Fibroblast of lung (primary cell): ENCODE measurements at regions not wholly inside any gene's neighbourhood (a gene's known extent, or its start where the extent isn't known, plus 50 kb on each side); places are given as distances from the start of the nearest gene placed in this dataset.

Experiments
- DNase-seq, 2 donors: peaks; one replicate each; pipeline versions ENCODE4 v3.0.0 to v3.0.0-alpha.2; 2010; ENCODE audit warnings: low read depth in 2 of 2
- H2AFZ ChIP-seq: 2 replicates; pipeline ENCODE4 v1.5.1; 2012; ENCODE audit warnings: low read length, control low read depth, inconsistent platforms
- H3K27ac ChIP-seq: 2 replicates; pipeline ENCODE4 v1.5.1; 2011; ENCODE audit warnings: low read length, control low read depth; ENCODE audit not compliant: insufficient read depth
- H3K27me3 ChIP-seq: 2 replicates; pipeline ENCODE4 v1.5.1; 2011; ENCODE audit warnings: mild to moderate bottlenecking, low read length; ENCODE audit not compliant: control insufficient read depth, insufficient read depth
- H3K36me3 ChIP-seq: 2 replicates; pipeline ENCODE4 v1.5.1; 2011; ENCODE audit warnings: low read length; ENCODE audit not compliant: control insufficient read depth, insufficient read depth
- H3K4me1 ChIP-seq: 2 replicates; pipeline ENCODE4 v1.5.1; 2011; ENCODE audit warnings: low read length; ENCODE audit not compliant: control insufficient read depth, insufficient read depth; ENCODE audit errors: extremely low read depth
- H3K4me2 ChIP-seq: 2 replicates; pipeline ENCODE4 v1.5.1; 2011; ENCODE audit warnings: low read length, control low read depth; ENCODE audit not compliant: insufficient read depth; ENCODE audit errors: extremely low read depth
- H3K4me3 ChIP-seq, 4 experiments: fragments of 200-600 bp in 1 of 4; sonication (generic) in 1 of 4; replicated peaks in 1 of 4; 2 replicates each; pipeline ENCODE4 v1.5.1; 2011 to 2016; ENCODE audit warnings: low read length in 4 of 4, low read depth in 3 of 4, mild to moderate bottlenecking in 3 of 4, control low read depth in 2 of 4, inconsistent platforms in 1 of 4, mixed read lengths in 1 of 4; ENCODE audit not compliant: insufficient read depth in 1 of 4; ENCODE audit errors: control extremely low read depth in 1 of 4
- H3K79me2 ChIP-seq: 2 replicates; pipeline ENCODE4 v1.5.1; 2012; ENCODE audit warnings: mild to moderate bottlenecking, low read length, inconsistent platforms; ENCODE audit not compliant: control insufficient read depth, insufficient read depth
- H3K9ac ChIP-seq: 2 replicates; pipeline ENCODE4 v1.5.1; 2011; ENCODE audit warnings: mild to moderate bottlenecking, low read length, control low read depth; ENCODE audit not compliant: insufficient read depth
- H3K9me3 ChIP-seq: 2 replicates; pipeline ENCODE4 v1.5.1; 2012; ENCODE audit warnings: low read depth, low read length; ENCODE audit not compliant: control insufficient read depth, insufficient read depth
- H4K20me1 ChIP-seq: 2 replicates; pipeline ENCODE4 v1.5.1; 2011; ENCODE audit warnings: low read length; ENCODE audit not compliant: control insufficient read depth, insufficient read depth; ENCODE audit errors: extremely low read depth
- CTCF ChIP-seq, 2 donors: IDR thresholded peaks in 1 of 2; conservative IDR thresholded peaks in 1 of 2; 1 replicate in 1 of 2; 2 replicates in 1 of 2; pipeline ENCODE4 v1.5.1; 2011 to 2012; ENCODE audit warnings: low read length in 2 of 2, control low read depth in 1 of 2, inconsistent platforms in 1 of 2, low read depth in 1 of 2, mild to moderate bottlenecking in 1 of 2
- EZH2 ChIP-seq: IDR thresholded peaks from 2 replicates; pipeline ENCODE4 v1.5.1; 2012; ENCODE audit warnings: low read length, control low read depth, mild to moderate bottlenecking; ENCODE audit errors: missing control alignments

GRCh38 chr6:76516924-76517323 lies 444.5 kb upstream of the IMPG1 start:
- H3K27me3 ChIP-seq, result no peaks in the 10 kb centered on the region
- TF ChIP-seq CTCF (conservative IDR thresholded peaks at IDR 0.05 in 1 of 2, IDR thresholded peaks at IDR 0.05 in 1 of 2; ENCODE audit: low read depth in 1 of 2, low read length in 2 of 2) (no peak), EZH2 (no peak)
- H3K9ac ChIP-seq, result no peak overlapping the region
- H3K4me1 ChIP-seq, result no peaks in the 10 kb centered on the region
- no peaks in the 10 kb centered on the region for H3K79me2 ChIP-seq
- no peaks in the 10 kb centered on the region for H3K9me3 ChIP-seq
- no peak overlapping the region for H3K4me2 ChIP-seq
- H3K4me3 ChIP-seq, result no peak overlapping the region
- H3K27ac ChIP-seq, result no peak overlapping the region
- no peak overlapping the region for H2AFZ ChIP-seq
- DNase-seq, result no peak
- no peaks in the 10 kb centered on the region for H3K36me3 ChIP-seq
- no peaks in the 10 kb centered on the region for H4K20me1 ChIP-seq

GRCh38 chr6:76510489-76510888 lies 438.0 kb upstream of the IMPG1 start:
- Histone ChIP-seq H4K20me1 (no peaks in the 10 kb centered on the region), H3K27ac (no peak overlapping the region), H3K4me1 (no peaks in the 10 kb centered on the region), H3K36me3 (no peaks in the 10 kb centered on the region), H3K79me2 (no peaks in the 10 kb centered on the region), H3K9me3 (no peaks in the 10 kb centered on the region), H2AFZ (no peak overlapping the region), H3K9ac (no peak overlapping the region), H3K4me2 (no peak overlapping the region), H3K27me3 (no peaks in the 10 kb centered on the region), H3K4me3 (no peak overlapping the region)
- no peak for DNase-seq
- TF ChIP-seq CTCF (conservative IDR thresholded peaks at IDR 0.05 in 1 of 2, IDR thresholded peaks at IDR 0.05 in 1 of 2; ENCODE audit: low read depth in 1 of 2, low read length in 2 of 2) (no peak), EZH2 (no peak)

- no peak overlapping the region for H3K4me3 ChIP-seq
- no peak overlapping the region for H3K27ac ChIP-seq
- no peak overlapping the region for H2AFZ ChIP-seq
- H3K9me3 ChIP-seq, result no peaks in the 10 kb centered on the region
- H3K79me2 ChIP-seq, result no peaks in the 10 kb centered on the region
- H4K20me1 ChIP-seq, result no peaks in the 10 kb centered on the region
- TF ChIP-seq CTCF (conservative IDR thresholded peaks at IDR 0.05 in 1 of 2, IDR thresholded peaks at IDR 0.05 in 1 of 2; ENCODE audit: low read depth in 1 of 2, low read length in 2 of 2) (no peak), EZH2 (no peak)
- H3K36me3 ChIP-seq, result no peaks in the 10 kb centered on the region
- H3K4me2 ChIP-seq, result no peak overlapping the region
- H3K4me1 ChIP-seq, result no peaks in the 10 kb centered on the region
- no peaks in the 10 kb centered on the region for H3K27me3 ChIP-seq
- DNase-seq, result no peak
- H3K9ac ChIP-seq, result no peak overlapping the region
Measured at GRCh38 chr6:76509397-76509796, 436.9 kb upstream of the IMPG1 start.
